GM12892 (cell line): ENCODE measurements at regions not wholly inside any gene's neighbourhood (a gene's known extent, or its start where the extent isn't known, plus 50 kb on each side); places are given as distances from the start of the nearest gene placed in this dataset.

Experiments
- DNase-seq: peaks from one replicate; pipeline ENCODE4 v3.0.0; 2011; ENCODE audit not compliant: insufficient read length
- FAIRE-seq: peaks from 2 replicates; lab custom pipeline; 2011; peaks lifted over from hg19 to GRCh38; lab: Jason Lieb, UNC
- POLR2A ChIP-seq: IDR thresholded peaks from 2 replicates; pipeline ENCODE4 v1.6.1; 2011; ENCODE audit warnings: low read depth, low read length, control low read depth
- POLR2AphosphoS5 ChIP-seq: IDR thresholded peaks from 2 replicates; pipeline ENCODE4 v1.6.1; 2011; ENCODE audit warnings: low read depth, low read length, control low read depth
- TAF1 ChIP-seq: IDR thresholded peaks from 2 replicates; pipeline ENCODE4 v1.6.1; 2011; ENCODE audit warnings: low read depth, mild to moderate bottlenecking, control low read depth, low read length, borderline replicate concordance

DNA sequence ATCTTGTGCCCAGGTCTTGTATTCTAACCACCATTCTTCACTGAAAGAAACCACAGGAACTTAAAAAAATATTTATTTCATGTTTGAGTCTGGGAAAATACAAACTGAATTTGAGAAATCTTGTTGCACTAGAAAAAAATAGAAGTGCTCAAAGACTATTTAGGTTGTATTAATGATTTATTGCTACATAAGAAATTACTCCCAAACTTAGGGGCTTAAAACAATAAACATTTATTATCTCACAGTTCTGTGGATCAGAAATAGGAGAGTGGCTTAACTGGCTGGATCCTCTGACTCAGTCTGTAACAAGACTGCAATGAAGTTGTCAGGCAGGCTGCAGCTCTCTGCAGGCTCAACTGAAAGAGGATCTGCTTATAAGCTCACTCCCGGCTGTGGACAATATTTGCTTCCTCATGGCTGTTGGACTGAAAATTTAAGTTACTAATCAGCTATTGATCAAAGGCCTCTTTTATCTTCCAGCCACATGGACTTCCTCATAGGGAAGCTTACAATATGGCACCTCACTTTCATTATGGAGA, 295.4 kb upstream of the FAM241A start:
- TF ChIP-seq POLR2A (no peak), POLR2AphosphoS5 (no peak), TAF1 (no peak)
- DNase-seq (no peak), FAIRE-seq (no peak)

GRCh38 chr4:111854494-111855087, 290.7 kb upstream of the FAM241A start:
- DNase-seq = no peak
- TF ChIP-seq POLR2AphosphoS5 (no peak), POLR2A (no peak), TAF1 (no peak)
- FAIRE-seq = peak; percentile 58

DNA sequence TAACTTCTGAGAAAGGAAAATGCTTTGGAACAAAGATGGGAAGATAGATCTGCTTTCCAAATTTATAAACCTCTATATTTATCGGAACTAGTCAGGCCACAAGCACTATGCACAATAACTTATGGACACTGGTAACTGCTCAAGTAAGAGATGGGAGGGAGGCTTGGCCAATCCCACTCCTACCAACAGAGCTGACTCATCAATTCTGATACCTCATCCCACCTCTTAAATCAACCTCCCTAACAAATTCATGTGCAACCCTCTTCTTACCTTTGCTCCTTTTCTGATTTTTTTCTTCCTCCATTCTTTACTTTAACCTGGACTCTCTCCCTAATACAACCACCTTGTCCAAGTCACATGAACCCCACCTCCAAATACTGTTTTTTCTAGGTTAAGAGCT, 289.9 kb upstream of the FAM241A start:
- TF ChIP-seq TAF1 = no peak
- TF ChIP-seq POLR2A = no peak
- no peak for TF ChIP-seq POLR2AphosphoS5
- FAIRE-seq = no peak

GRCh38 chr4:111864066-111864465, 281.2 kb upstream of the FAM241A start:
- TF ChIP-seq TAF1 = no peak
- no peak for TF ChIP-seq POLR2A
- no peak for TF ChIP-seq POLR2AphosphoS5
- no peak for FAIRE-seq

More for the DNA sequence above, 289.9 kb upstream of the FAM241A start:
- no peak for DNase-seq

GRCh38 chr4:111869339-111869738, 275.9 kb upstream of the FAM241A start:
- FAIRE-seq (no peak), DNase-seq (no peak)
- TF ChIP-seq TAF1 = no peak
- TF ChIP-seq POLR2AphosphoS5 = no peak
- no peak for TF ChIP-seq POLR2A

More at GRCh38 chr4:111864066-111864465, 281.2 kb upstream of the FAM241A start:
- no peak for DNase-seq

DNA sequence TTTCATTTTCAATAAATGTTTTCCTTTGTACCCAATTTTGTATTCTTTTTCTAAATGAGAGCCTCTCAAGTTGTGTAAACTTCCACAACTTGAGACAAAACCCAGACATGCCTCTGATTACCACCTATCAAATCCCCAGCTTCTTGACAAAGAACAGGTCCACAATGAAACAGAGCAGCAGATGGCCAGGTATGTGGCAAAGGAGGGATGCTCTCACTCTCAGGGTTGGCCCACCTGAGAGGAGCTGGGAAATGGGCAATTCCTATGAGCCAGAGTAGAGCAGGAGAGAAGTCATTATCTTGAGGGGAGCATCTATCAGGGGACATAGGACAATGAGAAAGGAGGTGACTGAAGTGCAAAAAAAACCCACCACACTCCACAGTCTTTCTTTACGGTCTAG, 273.5 kb upstream of the FAM241A start:
- TF ChIP-seq POLR2A (no peak), POLR2AphosphoS5 (no peak), TAF1 (no peak)
- DNase-seq = no peak
- no peak for FAIRE-seq

DNA sequence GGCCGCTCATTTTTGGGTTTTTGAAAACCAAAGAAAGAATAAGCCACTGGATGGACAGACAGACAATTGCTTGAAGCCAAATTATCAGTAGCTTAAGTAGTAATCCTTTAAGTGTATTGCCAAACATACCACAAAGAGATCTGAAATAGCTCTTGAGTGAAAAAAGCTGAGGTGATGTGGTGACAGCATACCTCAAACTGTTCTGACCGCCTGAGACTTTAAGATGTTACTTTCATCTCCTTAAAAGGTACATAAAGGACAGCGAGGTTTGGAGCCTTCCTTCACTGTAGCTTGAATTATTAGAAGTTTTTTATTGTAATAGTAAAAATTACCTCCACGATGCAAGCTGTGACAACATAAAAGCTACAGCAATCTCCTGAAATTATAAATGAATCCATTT, 271.5 kb upstream of the FAM241A start:
- FAIRE-seq = no peak

DNA sequence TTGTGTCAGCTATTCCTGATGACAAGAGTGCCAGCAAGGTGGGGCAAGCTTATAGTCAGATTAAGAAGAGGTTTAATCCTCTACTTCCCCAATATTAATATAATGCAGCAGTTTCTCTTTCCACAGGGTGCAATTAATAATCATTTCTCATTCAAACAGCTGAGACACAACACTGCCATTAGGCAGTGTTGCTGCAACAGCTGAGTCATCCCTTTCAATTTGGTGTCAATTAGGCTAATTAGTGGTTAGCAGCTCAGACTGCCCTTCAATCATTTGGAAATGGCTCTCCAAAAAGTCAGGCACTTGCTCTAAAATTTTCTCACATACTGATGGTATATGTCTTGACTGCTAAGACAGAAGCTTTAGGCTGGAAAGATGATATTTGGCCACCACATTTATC, 265.7 kb upstream of the FAM241A start:
- TF ChIP-seq TAF1 (no peak), POLR2A (no peak), POLR2AphosphoS5 (no peak)
- FAIRE-seq (no peak), DNase-seq (no peak)

More for the DNA sequence above, 271.5 kb upstream of the FAM241A start:
- no peak for TF ChIP-seq POLR2AphosphoS5
- TF ChIP-seq POLR2A = no peak
- no peak for TF ChIP-seq TAF1
- no peak for DNase-seq

DNA sequence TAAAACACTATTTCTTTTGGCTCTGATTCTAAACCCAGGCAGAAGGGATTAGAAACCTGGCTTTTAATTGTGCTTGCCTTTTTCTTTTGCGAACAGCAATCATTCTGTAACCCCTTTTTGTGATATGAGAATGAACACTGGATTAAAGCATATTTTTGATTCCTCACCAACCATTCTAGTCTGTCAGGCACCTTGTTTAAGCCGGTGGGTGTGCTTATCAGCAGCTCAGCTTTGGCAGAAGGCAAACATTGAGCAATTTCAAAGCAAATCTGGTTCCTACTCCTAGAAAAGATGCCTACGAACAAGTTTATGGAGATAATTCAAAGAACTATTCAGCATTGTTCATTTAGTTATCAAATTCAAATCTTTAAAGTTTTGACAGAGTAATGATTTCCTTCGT, 265.1 kb upstream of the FAM241A start:
- TF ChIP-seq POLR2A (no peak), POLR2AphosphoS5 (no peak), TAF1 (no peak)
- no peak for FAIRE-seq

GRCh38 chr4:111883557-111883999, 261.7 kb upstream of the FAM241A start:
- FAIRE-seq = no peak

More for the DNA sequence above, 265.1 kb upstream of the FAM241A start:
- no peak for DNase-seq

DNA sequence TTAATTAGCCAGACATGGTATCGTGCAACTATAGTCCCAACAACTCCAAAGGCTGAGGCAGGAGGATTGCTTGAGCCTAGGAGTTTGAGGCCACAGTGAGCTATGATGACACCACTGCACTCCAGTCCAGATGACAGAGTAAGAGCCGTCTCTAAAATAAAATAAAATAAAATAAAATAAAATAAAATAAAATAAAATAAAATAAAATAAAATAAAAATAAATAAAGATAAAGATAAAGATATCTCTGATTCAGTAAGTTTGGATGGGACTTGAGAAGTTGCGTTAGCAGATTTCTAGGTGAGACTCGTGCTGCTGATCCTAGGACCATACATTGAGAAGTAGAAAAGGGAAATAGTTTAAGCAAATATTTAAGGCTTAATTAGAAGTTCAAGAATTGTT, 254.8 kb upstream of the FAM241A start:
- TF ChIP-seq POLR2A (no peak), TAF1 (no peak), POLR2AphosphoS5 (no peak)
- DNase-seq (no peak), FAIRE-seq (no peak)

More at GRCh38 chr4:111883557-111883999, 261.7 kb upstream of the FAM241A start:
- DNase-seq = no peak
- no peak for TF ChIP-seq TAF1
- no peak for TF ChIP-seq POLR2A
- TF ChIP-seq POLR2AphosphoS5 = no peak

DNA sequence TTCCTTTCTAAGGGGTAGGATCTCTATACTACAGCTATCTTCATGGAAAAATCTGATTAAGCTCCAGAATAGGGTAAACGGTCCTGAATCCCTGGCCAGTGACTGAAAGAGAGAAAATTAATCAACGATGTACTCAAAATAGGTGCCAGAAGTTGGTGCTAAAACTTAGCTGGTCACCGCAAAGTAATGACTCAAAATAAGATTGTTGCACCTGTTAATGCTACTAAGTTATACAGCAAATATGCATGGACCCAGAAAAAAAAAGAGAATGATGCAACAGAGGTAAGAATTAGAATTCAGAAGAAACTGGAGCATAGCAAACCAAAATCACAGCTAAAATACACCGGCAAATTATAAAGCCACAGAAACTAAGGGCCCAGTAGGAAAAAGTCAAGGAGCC, 239.7 kb upstream of the FAM241A start:
- FAIRE-seq (no peak), DNase-seq (no peak)
- TF ChIP-seq POLR2AphosphoS5 (no peak), POLR2A (no peak), TAF1 (no peak)
